ENCODE measurements at regions not wholly inside any gene's neighbourhood (a gene's known extent, or its start where the extent isn't known, plus 50 kb on each side); places are given as distances from the start of the nearest gene placed in this dataset.

DNA sequence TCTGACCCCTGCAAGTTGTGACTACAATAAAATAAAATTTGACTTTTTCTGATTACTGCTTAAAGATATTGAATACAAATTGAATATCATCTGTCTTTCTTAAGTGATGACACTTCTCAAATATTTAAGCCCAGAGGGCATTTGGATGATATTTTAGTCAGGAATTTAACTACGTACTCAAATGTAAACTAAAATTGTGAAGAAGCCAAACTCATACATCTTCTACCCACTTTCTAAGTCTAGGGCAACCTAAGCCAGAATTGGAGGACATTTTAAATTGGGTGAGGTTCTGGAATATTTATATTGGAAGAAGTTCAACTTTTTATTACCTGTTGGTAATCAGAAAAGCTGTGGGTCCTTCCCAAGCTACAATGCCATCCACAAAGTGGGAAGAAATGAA lies 149.1 kb upstream of the WDR11 start:
- DNase-seq (ENCODE audit: low read depth in 2 of 2) = no peak

DNA sequence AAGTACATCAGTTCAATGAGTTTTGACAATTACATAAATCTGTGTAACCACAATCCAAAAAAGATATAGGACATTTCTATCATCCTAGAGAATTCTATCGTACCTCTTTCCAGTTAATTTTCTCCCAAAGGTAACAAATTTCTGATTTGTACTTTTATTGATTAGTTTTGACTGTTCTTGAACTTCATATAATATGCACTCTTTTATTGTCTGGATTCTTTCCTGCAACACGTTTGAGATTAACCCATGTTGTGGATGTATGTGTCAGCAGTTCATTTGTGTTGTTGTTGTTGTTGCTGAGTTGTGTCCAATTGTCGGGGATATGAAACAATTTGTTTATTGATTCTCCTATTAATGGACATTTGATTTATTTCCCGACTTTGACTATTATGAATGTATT lies 145.9 kb upstream of the WDR11 start:
- no peak for DNase-seq (ENCODE audit: low read depth in 2 of 2)

DNA sequence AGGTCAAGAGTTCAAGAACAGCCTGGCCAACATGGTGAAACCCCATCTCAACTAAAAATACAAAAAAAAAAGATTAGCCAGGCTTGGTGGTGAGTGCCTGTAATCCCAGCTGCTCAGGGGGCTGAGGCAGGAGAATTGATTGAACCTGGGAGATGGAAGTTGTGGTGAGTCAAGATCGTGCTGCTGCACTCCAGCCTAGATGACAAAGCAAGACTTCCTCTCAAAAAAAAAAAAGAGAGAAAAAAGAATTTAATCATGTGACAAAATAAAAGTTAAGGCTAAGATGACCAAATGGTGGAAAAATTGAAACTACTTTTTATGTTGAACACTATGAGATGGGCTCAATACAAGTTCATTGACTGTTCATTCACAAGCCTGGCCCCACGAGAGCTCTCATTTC lies 141.1 kb upstream of the WDR11 start:
- no peak for DNase-seq (ENCODE audit: low read depth in 2 of 2)

DNA sequence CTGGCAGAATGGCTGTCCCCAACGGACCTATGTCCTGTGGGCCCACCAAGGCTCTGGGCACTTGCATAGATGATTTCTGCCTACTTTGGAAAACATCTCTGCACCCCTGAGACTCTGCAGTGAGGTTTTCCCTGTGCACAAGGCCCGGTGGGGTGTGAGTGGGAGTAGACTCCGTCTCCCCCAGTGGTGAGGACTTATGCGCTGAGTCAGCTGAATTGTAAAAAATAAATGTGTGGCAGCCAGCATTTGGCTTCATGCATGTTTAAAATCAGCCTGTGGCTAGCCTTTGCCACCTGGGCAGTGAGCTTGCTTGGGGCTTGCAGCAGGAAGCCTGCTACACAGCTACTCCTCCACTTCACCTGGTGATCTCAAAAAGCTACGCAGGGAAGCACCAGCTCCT lies 139.3 kb upstream of the WDR11 start:
- no peak for DNase-seq (ENCODE audit: low read depth in 2 of 2)

GRCh38 chr10:120713573-120714205 lies 137.5 kb upstream of the WDR11 start:
- no peak for DNase-seq (ENCODE audit: low read depth in 2 of 2)

DNA sequence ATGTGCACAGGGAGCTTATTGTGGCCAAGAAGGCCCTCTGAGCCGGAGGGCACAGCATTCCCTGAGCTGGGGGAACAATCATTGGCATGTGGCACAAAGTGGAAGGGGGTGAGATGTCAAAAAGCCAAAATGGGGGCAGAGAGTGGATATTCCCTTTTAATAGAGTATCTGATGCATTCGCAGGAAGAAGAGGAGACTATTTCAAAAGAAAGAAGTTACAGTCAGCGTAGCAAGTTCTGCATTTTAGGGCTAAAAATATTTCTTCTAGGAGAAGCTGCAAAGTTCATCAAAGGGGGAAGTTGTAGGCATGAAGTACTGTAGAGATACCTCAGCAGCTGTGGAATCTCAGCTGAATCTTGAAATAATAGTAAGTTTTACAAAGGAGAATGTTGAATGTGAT lies 136.0 kb upstream of the WDR11 start:
- DNase-seq (ENCODE audit: low read depth in 2 of 2) = no peak

DNA sequence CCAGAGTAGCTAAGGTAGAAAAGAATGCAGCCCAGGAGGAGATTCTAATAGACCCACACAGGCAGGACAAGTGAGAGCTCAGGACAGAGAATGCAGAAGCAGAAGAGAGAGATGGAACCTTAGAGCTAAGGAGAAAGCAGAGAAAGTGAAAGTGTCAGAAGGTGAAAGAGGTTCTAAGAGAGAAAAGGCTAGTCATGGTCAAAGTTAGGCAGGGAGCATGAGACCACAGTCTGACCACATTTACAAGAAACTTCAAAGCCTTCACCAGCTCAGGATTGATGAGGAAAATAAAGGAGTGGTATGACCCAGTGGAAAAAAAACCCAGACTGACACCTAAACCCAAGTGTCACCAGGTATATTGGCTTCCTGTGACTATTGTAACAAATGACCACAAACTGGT lies 131.8 kb upstream of the WDR11 start:
- DNase-seq (ENCODE audit: low read depth in 2 of 2) = no peak

DNA sequence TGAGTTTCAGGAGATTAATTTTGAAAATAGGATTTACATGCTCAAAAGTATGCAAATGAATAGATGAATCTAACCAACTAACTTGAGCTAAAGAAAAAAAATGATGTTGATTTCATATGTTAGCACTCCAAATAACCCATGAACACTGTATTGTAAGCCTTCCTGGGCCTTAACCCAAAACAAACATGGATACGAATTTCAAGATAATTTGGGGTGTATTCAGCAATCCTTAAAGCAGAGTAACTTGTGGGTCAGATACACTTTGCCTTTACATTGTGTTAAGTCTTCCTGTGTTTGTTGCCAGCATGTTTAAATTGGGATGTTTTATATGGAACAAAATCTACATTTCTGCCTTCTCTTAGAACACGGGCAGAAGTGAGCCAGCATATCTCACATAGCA lies 124.2 kb upstream of the WDR11 start:
- DNase-seq (ENCODE audit: low read depth in 2 of 2) = no peak

- no peak for DNase-seq (ENCODE audit: low read depth in 2 of 2)
These were observed 121.6 kb upstream of the WDR11 start for GRCh38 chr10:120729547-120729946.

DNA sequence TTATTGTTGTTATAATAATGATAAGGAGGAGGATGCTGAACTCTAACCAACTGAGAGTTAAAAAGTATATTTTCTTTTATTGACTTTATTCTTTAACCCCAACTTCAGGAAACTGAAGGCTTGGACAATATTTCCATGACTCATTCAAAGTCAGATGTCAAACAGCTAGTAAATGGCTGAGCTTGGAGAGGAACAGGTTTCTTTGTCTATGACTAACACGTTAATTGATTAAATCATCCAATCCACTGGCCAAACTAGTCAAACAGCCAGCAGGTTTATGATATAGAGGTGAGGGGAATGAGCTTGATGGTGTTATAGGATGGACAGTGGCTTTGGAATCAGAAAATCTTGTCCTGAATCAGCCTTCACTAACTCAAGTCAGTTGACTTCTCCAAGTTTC lies 119.1 kb upstream of the WDR11 start:
- no peak for DNase-seq (ENCODE audit: low read depth in 2 of 2)

DNA sequence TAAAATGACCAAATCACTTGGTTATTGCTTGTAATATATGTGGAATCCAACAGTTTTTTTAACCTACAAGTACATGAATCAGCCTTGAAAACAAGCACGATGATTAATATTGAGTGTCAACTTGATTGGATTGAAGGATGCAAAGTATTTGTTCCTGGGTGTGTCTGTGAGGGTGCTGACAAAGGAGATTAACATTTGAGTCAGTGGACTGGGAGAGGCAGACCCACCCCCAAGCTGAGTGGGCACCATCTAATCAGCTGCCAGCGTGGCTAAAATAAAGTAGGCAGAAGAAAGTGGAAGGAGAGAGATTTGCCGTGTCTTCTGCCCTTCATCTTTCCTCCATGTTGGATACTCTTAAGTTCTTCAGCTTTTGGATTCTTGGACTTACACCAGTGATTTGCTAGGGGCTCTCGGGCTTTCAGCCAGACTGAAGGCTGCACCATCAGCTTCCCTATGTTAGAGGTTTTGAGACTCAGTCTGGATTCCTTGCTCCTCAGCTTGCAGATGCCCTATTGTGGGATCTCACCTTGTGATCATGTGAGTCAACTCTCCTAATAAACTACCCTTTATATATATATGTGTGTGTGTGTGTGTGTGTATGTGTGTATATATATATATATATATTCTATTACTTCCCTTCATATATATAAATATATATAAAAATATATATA lies 118.4 kb upstream of the WDR11 start:
- DNase-seq (ENCODE audit: low read depth in 2 of 2) = no peak

GRCh38 chr10:120734483-120735078 lies 116.6 kb upstream of the WDR11 start:
- no peak for DNase-seq (ENCODE audit: low read depth in 2 of 2)

DNA sequence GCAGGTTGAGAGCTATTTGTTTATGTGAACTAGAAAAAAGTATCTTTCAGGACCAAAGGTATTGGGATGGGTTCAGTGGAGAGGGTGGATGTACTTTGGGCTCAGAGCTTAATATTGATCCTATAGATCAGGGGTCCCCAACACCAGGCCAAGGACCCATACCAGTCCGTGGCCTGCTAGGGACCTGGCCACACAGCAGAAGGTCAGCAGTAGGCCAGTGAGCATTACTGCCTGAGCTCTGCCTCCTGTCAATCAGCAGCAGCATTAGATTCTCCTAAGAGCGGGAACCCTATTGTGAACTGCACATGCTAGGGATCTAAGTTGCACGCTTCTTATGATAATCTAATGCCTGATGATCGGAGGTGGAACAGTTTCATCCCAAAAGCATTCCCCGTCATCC lies 115.8 kb upstream of the WDR11 start:
- no peak for DNase-seq (ENCODE audit: low read depth in 2 of 2)

- DNase-seq (ENCODE audit: low read depth in 2 of 2) = no peak
These were observed 115.3 kb upstream of the WDR11 start for GRCh38 chr10:120735773-120736371.

DNA sequence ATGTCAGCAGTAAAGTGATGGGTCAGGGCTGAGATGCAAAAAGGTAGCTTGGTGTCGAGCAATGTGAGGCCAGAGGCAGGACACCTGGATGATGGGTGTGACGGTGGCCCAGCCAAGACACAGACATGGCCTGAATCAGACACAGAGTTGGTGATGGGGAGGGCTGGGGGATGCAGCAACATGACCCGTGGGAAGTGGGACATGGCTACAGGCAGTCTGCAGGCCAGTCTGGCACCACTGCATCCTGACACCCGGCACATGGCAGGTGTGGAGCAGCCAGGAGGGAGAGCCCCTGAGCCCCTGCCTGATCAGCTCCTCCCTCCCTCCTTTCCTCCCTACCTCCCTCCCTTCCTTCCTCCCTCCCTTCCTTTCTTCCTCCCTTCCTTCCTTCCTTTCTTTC lies 114.8 kb upstream of the WDR11 start:
- no peak for DNase-seq (ENCODE audit: low read depth in 2 of 2)

- no peak for DNase-seq (ENCODE audit: low read depth in 2 of 2)
These were observed 112.5 kb upstream of the WDR11 start for GRCh38 chr10:120738658-120739057.

DNA sequence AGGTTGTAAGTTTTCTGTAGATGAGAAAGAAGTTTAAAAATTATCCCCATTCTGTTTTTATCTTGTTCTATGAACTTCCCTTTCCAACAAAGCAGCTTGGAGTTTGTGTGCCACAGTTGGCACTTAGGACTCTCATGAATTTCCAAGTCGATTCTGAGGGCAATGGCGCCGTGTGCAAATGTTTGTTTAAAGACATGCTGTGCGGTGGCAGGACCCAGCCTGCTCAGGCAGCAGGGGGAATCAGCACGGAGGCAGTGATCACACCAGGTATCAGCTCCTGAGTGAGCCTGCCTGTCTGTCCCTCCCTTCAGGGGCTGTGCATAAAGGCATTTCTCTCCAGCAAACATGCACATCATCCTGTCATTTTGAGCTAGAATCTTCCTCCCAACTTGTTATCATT lies 109.8 kb upstream of the WDR11 start:
- no peak for DNase-seq (ENCODE audit: low read depth in 2 of 2)

GRCh38 chr10:120742373-120742772 lies 108.8 kb upstream of the WDR11 start:
- DNase-seq (ENCODE audit: low read depth in 2 of 2) = no peak

GRCh38 chr10:120744040-120744439 lies 107.1 kb upstream of the WDR11 start:
- no peak for DNase-seq (ENCODE audit: low read depth in 2 of 2)

GRCh38 chr10:120746001-120746777 lies 105.0 kb upstream of the WDR11 start:
- no peak for DNase-seq (ENCODE audit: low read depth in 2 of 2)

GRCh38 chr10:120748519-120748918 lies 102.6 kb upstream of the WDR11 start:
- DNase-seq (ENCODE audit: low read depth in 2 of 2) = no peak

GRCh38 chr10:120749072-120749471 lies 102.1 kb upstream of the WDR11 start:
- DNase-seq (ENCODE audit: low read depth in 2 of 2) = no peak

Data from stimulated activated CD8-positive, alpha-beta memory T cell treated with anti-CD3 and anti-CD28 coated beads, Interleukin-7, amount 100 ng/mL, for 4 hours (primary cell).